ENCODE measurements at regions not wholly inside any gene's neighbourhood (a gene's known extent, or its start where the extent isn't known, plus 50 kb on each side); places are given as distances from the start of the nearest gene placed in this dataset.
A peak's percentile ranks its signal among the peaks of the same experiment; 100 is the strongest.

- Histone ChIP-seq H3K36me3 (ENCODE audit: control insufficient read depth, insufficient read depth, low read length) (no peaks in the 10 kb centered on the region), H3K27ac (ENCODE audit: low read depth, low read length) (no peak overlapping the region), H3K4me1 (ENCODE audit: control insufficient read depth, insufficient read depth, low read length) (peaks cover 6% of the 10 kb centered on the region), H3K9me3 (ENCODE audit: control insufficient read depth, low read length) (peaks cover 5% of the 10 kb centered on the region), H3K9ac (ENCODE audit: extremely low read depth, low read length, poor library complexity, severe bottlenecking) (no peak overlapping the region), H3K4me3 (ENCODE audit: low read length) (no peak overlapping the region), H3K27me3 (ENCODE audit: control insufficient read depth, insufficient read depth, low read length, poor library complexity, severe bottlenecking) (no peaks in the 10 kb centered on the region)
- no peaks in the 10 kb centered on the region for H3K36me3 Mint-ChIP-seq (ENCODE audit: low read depth)
- no peaks in the 10 kb centered on the region for H3K27me3 Mint-ChIP-seq (ENCODE audit: insufficient read depth)
- no peaks in the 10 kb centered on the region for H3K9me3 Mint-ChIP-seq
- 33 to 40% methylated on average over 3 to 8 of the region's 8 CpGs for WGBS, 2 experiments (ENCODE audit: insufficient coverage in 1 of 2, insufficient read length in 1 of 2)
- no peak overlapping the region for H3K4me3 Mint-ChIP-seq
- TF ChIP-seq, protein P1, sequence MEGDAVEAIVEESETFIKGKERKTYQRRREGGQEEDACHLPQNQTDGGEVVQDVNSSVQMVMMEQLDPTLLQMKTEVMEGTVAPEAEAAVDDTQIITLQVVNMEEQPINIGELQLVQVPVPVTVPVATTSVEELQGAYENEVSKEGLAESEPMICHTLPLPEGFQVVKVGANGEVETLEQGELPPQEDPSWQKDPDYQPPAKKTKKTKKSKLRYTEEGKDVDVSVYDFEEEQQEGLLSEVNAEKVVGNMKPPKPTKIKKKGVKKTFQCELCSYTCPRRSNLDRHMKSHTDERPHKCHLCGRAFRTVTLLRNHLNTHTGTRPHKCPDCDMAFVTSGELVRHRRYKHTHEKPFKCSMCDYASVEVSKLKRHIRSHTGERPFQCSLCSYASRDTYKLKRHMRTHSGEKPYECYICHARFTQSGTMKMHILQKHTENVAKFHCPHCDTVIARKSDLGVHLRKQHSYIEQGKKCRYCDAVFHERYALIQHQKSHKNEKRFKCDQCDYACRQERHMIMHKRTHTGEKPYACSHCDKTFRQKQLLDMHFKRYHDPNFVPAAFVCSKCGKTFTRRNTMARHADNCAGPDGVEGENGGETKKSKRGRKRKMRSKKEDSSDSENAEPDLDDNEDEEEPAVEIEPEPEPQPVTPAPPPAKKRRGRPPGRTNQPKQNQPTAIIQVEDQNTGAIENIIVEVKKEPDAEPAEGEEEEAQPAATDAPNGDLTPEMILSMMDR (conservative IDR thresholded peaks at IDR 0.05) = peak; percentile 87
- peaks cover 10% of the 10 kb centered on the region for H3K4me1 Mint-ChIP-seq
- H3K27ac Mint-ChIP-seq = no peak overlapping the region
- DNase-seq = peak; percentile 75
Observed at GRCh38 chr7:119197877-119198527, 973.5 kb downstream of the ANKRD7 start.

GRCh38 chr7:119219663-119220062, 995.2 kb downstream of the ANKRD7 start:
- no peaks in the 10 kb centered on the region for H3K4me1 ChIP-seq (ENCODE audit: control insufficient read depth, insufficient read depth, low read length)
- WGBS, 2 experiments (ENCODE audit: insufficient coverage in 1 of 2, insufficient read length in 1 of 2) = 86 to 100% methylated on average over 1 to 3 of the region's 3 CpGs
- H3K27me3 ChIP-seq (ENCODE audit: control insufficient read depth, insufficient read depth, low read length, poor library complexity, severe bottlenecking) = no peaks in the 10 kb centered on the region
- no peaks in the 10 kb centered on the region for H3K9me3 Mint-ChIP-seq
- no peaks in the 10 kb centered on the region for H3K9me3 ChIP-seq (ENCODE audit: control insufficient read depth, low read length)
- no peak overlapping the region for H3K9ac ChIP-seq (ENCODE audit: extremely low read depth, low read length, poor library complexity, severe bottlenecking)
- no peak for DNase-seq
- H3K36me3 ChIP-seq (ENCODE audit: control insufficient read depth, insufficient read depth, low read length) = no peaks in the 10 kb centered on the region
- H3K4me1 Mint-ChIP-seq = no peaks in the 10 kb centered on the region
- no peak overlapping the region for H3K27ac ChIP-seq (ENCODE audit: low read depth, low read length)
- H3K4me3 ChIP-seq (ENCODE audit: low read length) = no peak overlapping the region
- TF ChIP-seq, protein P1 (conservative IDR thresholded peaks at IDR 0.05) = no peak
- H3K27ac Mint-ChIP-seq = no peak overlapping the region
- H3K36me3 Mint-ChIP-seq (ENCODE audit: low read depth) = no peaks in the 10 kb centered on the region
- H3K4me3 Mint-ChIP-seq = no peak overlapping the region
- H3K27me3 Mint-ChIP-seq (ENCODE audit: insufficient read depth) = no peaks in the 10 kb centered on the region

GRCh38 chr7:119223930-119224329, 999.4 kb downstream of the ANKRD7 start:
- H3K4me3 Mint-ChIP-seq = no peak overlapping the region
- Histone ChIP-seq H3K36me3 (ENCODE audit: control insufficient read depth, insufficient read depth, low read length) (no peaks in the 10 kb centered on the region), H3K4me1 (ENCODE audit: control insufficient read depth, insufficient read depth, low read length) (no peaks in the 10 kb centered on the region), H3K9ac (ENCODE audit: extremely low read depth, low read length, poor library complexity, severe bottlenecking) (no peak overlapping the region), H3K27ac (ENCODE audit: low read depth, low read length) (no peak overlapping the region), H3K4me3 (ENCODE audit: low read length) (no peak overlapping the region), H3K27me3 (ENCODE audit: control insufficient read depth, insufficient read depth, low read length, poor library complexity, severe bottlenecking) (no peaks in the 10 kb centered on the region), H3K9me3 (ENCODE audit: control insufficient read depth, low read length) (peaks cover 3% of the 10 kb centered on the region)
- DNase-seq = no peak
- H3K27ac Mint-ChIP-seq = no peak overlapping the region
- TF ChIP-seq, protein P1 (conservative IDR thresholded peaks at IDR 0.05) = no peak
- 67% methylated on average over 1 of the region's 2 CpGs; no CpG with 5 or more reads in 1 of the 2 experiments for WGBS, 2 experiments (ENCODE audit: insufficient coverage in 1 of 2, insufficient read length in 1 of 2)
- H3K36me3 Mint-ChIP-seq (ENCODE audit: low read depth) = no peaks in the 10 kb centered on the region
- H3K4me1 Mint-ChIP-seq = no peaks in the 10 kb centered on the region
- H3K27me3 Mint-ChIP-seq (ENCODE audit: insufficient read depth) = no peaks in the 10 kb centered on the region
- H3K9me3 Mint-ChIP-seq = no peaks in the 10 kb centered on the region

Measured in endodermal cell (in vitro differentiated cells).